Nephron progenitor cell (in vitro differentiated cells): ENCODE measurements at regions not wholly inside any gene's neighbourhood (a gene's known extent, or its start where the extent isn't known, plus 50 kb on each side); places are given as distances from the start of the nearest gene placed in this dataset.

Experiments
- DNase-seq: peaks from one replicate; pipeline ENCODE4 v3.0.0; 2021
- H3K27ac Mint-ChIP-seq: 2 replicates; pipeline ENCODE4 v1.8.0; 2021; ENCODE audit warnings: mild to moderate bottlenecking, moderate library complexity, mixed read lengths
- H3K27me3 Mint-ChIP-seq: 2 replicates; pipeline ENCODE4 v1.8.0; 2021; ENCODE audit warnings: mild to moderate bottlenecking, low read depth, mixed read lengths; ENCODE audit not compliant: poor library complexity
- H3K36me3 Mint-ChIP-seq: 2 replicates; pipeline ENCODE4 v1.8.0; 2021; ENCODE audit warnings: low read depth, mixed read lengths
- H3K4me1 Mint-ChIP-seq: 2 replicates; pipeline ENCODE4 v1.8.0; 2021; ENCODE audit warnings: mixed read lengths
- H3K4me3 Mint-ChIP-seq: 2 replicates; pipeline ENCODE4 v1.8.0; 2021; ENCODE audit warnings: mild to moderate bottlenecking, moderate library complexity, mixed read lengths
- H3K9me3 Mint-ChIP-seq: 2 replicates; pipeline ENCODE4 v1.8.0; 2021; ENCODE audit warnings: mild to moderate bottlenecking, moderate library complexity, mixed read lengths
- TF ChIP-seq, protein P1 (sequence below): fragments of 200-600 bp; sonication (generic); IDR thresholded peaks from 2 replicates; pipeline ENCODE4 v1.5.0; 2021; ENCODE audit warnings: antibody characterized with exemption

DNA sequence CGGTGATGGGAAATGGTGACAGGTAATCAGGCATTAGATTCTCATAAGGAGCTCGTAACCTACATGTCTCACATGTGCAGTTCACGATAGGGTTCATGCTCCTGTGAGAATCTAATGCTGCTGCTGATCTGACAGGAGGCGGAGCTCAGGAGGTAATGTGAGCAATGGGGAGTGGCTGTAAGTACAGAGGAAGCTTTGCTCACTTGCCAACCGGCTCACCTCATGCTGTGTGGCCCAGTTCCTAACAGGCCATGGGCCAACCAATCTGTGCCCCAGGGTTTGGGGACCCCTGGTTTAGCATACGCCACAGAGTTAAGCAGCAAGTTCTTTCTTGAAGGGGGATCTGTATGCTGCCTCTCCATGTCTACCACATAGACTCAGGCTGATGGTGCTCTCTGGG, 133.1 kb downstream of the IQUB start:
- H3K27me3 Mint-ChIP-seq, result no peaks in the 10 kb centered on the region

DNA sequence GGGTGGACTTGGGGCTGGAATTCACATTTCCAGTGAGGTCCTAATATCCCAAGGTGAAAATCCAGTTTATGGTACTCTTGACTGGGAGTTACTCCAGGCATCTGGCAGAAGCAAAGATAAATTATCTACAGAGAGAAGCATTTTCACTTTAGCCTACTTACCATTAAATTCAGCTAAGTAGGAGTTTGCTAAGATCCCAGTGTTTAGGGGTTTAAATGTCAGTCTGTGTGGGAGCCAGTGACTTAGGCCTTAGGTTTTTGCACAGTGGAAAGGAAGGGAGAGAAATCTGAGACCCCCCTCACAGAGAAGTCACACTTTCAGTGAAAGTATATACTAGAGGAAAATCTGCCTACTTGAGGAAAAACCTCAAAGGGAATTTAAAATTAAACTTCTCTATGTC, 134.2 kb downstream of the IQUB start:
- H3K36me3 Mint-ChIP-seq, result no peaks in the 10 kb centered on the region
- H3K27me3 Mint-ChIP-seq, result no peaks in the 10 kb centered on the region
- no peak for DNase-seq
- no peaks in the 10 kb centered on the region for H3K9me3 Mint-ChIP-seq
- TF ChIP-seq, protein P1, sequence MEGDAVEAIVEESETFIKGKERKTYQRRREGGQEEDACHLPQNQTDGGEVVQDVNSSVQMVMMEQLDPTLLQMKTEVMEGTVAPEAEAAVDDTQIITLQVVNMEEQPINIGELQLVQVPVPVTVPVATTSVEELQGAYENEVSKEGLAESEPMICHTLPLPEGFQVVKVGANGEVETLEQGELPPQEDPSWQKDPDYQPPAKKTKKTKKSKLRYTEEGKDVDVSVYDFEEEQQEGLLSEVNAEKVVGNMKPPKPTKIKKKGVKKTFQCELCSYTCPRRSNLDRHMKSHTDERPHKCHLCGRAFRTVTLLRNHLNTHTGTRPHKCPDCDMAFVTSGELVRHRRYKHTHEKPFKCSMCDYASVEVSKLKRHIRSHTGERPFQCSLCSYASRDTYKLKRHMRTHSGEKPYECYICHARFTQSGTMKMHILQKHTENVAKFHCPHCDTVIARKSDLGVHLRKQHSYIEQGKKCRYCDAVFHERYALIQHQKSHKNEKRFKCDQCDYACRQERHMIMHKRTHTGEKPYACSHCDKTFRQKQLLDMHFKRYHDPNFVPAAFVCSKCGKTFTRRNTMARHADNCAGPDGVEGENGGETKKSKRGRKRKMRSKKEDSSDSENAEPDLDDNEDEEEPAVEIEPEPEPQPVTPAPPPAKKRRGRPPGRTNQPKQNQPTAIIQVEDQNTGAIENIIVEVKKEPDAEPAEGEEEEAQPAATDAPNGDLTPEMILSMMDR, result no peak
- no peak overlapping the region for H3K4me3 Mint-ChIP-seq
- peaks cover 22% of the 10 kb centered on the region for H3K4me1 Mint-ChIP-seq
- peak overlapping the region; percentile 68 for H3K27ac Mint-ChIP-seq

More for the DNA sequence above, 133.1 kb downstream of the IQUB start:
- Mint-ChIP-seq H3K9me3 (no peaks in the 10 kb centered on the region), H3K4me1 (peaks cover 22% of the 10 kb centered on the region), H3K27ac (no peak overlapping the region), H3K36me3 (no peaks in the 10 kb centered on the region), H3K4me3 (no peak overlapping the region)
- no peak for DNase-seq
- TF ChIP-seq, protein P1, result no peak

DNA sequence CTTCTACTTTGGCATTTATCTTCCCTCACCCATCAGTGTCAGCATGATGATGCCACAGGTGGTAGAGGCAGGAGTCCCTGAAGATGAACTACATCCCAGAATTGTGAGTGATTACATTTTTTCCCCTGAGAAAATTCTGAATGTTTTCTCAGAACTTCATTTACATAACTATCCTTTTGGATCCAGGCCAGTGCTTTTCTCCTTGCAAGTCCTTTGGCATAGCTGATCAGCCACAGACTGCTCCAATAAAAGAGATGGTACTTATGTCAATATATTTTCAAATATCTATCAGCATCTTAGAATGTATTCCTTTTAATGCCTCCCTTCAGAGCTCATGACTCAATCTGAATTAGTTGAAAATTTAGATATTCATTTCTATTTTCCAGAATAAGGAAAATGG, 135.5 kb downstream of the IQUB start:
- DNase-seq, result no peak
- Mint-ChIP-seq H3K4me1 (peaks cover 22% of the 10 kb centered on the region), H3K9me3 (no peaks in the 10 kb centered on the region), H3K36me3 (no peaks in the 10 kb centered on the region), H3K4me3 (no peak overlapping the region), H3K27me3 (no peaks in the 10 kb centered on the region), H3K27ac (no peak overlapping the region)
- TF ChIP-seq, protein P1, result no peak

DNA sequence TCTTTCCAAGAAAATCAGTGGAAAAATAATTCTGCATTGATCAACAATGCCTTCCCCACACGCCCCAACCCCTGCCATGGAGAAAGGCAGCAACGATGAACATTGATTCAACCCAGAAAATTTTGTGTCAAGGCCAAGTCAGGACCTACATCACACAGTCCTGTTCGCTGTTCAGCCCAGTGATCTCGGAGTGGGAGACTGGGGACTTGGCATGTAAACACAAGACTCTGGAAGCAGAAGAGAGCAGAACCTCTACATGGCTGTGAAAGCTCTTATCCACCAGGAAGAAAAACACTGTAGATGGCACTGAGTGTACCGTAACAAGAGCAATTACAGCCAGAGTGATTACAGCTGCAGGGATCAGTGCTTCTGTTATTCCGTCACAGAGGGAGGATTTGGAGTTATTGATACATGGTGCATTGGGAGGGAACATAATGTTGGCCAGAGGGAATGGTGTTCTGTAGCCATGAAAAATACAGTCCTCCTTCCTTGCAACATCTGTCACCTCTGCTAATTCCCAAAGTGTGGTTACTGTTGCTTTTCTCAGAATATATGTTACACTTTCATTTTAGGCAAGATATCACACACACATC, 136.6 kb downstream of the IQUB start:
- Mint-ChIP-seq H3K4me1 (peaks cover 22% of the 10 kb centered on the region), H3K27ac (no peak overlapping the region), H3K27me3 (no peaks in the 10 kb centered on the region), H3K9me3 (no peaks in the 10 kb centered on the region), H3K4me3 (no peak overlapping the region), H3K36me3 (no peaks in the 10 kb centered on the region)
- DNase-seq, result no peak
- TF ChIP-seq, protein P1, result no peak

DNA sequence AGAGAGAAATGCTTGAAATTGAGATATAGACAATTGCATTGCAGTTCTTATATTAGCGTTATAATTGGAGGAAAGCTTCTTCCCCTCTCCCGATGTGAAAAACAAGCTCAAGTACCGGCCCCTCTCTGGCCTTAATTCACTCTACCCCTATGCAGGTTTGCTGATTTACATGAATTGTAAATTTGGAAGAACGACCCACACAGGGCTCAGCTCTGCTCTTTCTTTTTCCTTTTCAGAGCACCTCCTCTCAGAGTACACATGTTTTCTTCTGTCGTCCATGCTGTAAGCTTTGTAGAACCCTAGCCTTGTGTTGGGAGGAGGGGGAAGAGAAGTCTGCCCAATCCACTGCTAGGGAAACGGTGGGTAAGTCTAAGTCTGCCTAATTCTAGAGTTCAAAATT, 140.8 kb downstream of the IQUB start:
- Mint-ChIP-seq H3K4me3 (no peak overlapping the region), H3K9me3 (no peaks in the 10 kb centered on the region), H3K27me3 (peaks cover 3% of the 10 kb centered on the region), H3K27ac (no peak overlapping the region), H3K4me1 (peaks cover 12% of the 10 kb centered on the region), H3K36me3 (no peaks in the 10 kb centered on the region)
- no peak for DNase-seq
- TF ChIP-seq, protein P1, result no peak

DNA sequence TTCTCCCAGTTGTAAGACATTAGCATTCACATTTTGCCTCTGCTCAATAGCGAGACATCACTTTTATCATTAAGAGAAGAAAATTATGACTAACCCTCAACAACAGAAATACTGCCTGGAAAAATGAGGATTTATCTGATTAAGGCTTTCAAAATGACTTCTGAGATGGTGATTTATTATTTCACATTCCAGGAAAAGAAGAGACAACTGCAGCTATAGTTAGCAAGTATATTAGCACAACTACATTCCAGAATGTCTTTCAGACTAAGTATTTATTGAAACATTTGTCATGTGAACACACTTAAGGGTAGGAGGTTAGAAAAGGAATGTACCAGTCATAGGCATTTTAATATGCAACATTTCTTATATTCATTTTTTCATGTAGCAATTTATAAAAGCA, 162.0 kb downstream of the IQUB start:
- no peaks in the 10 kb centered on the region for H3K4me1 Mint-ChIP-seq
- TF ChIP-seq, protein P1, result no peak
- no peaks in the 10 kb centered on the region for H3K9me3 Mint-ChIP-seq
- H3K27ac Mint-ChIP-seq, result no peak overlapping the region
- no peak for DNase-seq
- H3K36me3 Mint-ChIP-seq, result no peaks in the 10 kb centered on the region
- H3K4me3 Mint-ChIP-seq, result no peak overlapping the region
- peaks cover 3% of the 10 kb centered on the region for H3K27me3 Mint-ChIP-seq
